OCI-LY1 (cell line): ENCODE measurements at regions not wholly inside any gene's neighbourhood (a gene's known extent, or its start where the extent isn't known, plus 50 kb on each side); places are given as distances from the start of the nearest gene placed in this dataset.

Experiments
- EZH2 ChIP-seq: fragments of 200-600 bp; sonication (generic), shearing (Covaris generic); IDR thresholded peaks from 2 replicates; pipeline ENCODE4 v1.8.0; 2017; ENCODE audit warnings: borderline replicate concordance, mixed run types, mild to moderate bottlenecking, antibody characterized with exemption, low read length, moderate library complexity, mixed read lengths
- TF ChIP-seq, protein P1 (sequence below): fragments of 200-600 bp; sonication (generic), shearing (Covaris generic); IDR thresholded peaks from 2 replicates; pipeline ENCODE4 v1.5.1; 2017; ENCODE audit warnings: mild to moderate bottlenecking, antibody characterized with exemption, low read length, moderate library complexity, mixed read lengths

DNA sequence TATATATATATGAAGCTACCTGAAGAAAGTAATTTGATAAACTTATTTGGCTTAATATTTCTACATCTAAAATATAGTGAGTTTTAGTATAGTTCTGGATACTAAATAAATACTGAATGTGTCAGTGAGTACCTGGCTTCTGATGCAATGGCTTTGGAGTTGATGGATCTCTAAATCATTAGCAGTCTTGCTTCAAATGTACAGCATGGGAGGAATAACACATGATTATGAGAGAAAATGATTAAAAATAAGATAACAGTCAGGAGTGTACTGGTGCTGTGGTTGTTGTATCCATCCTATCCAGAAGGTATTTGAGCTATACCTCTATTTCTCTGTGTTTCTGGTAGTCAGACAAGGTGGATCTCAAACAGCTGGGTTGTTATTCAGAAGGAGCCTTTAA lies 641.3 kb downstream of the TRAM1L1 start:
- no peak for TF ChIP-seq EZH2
- TF ChIP-seq, protein P1, sequence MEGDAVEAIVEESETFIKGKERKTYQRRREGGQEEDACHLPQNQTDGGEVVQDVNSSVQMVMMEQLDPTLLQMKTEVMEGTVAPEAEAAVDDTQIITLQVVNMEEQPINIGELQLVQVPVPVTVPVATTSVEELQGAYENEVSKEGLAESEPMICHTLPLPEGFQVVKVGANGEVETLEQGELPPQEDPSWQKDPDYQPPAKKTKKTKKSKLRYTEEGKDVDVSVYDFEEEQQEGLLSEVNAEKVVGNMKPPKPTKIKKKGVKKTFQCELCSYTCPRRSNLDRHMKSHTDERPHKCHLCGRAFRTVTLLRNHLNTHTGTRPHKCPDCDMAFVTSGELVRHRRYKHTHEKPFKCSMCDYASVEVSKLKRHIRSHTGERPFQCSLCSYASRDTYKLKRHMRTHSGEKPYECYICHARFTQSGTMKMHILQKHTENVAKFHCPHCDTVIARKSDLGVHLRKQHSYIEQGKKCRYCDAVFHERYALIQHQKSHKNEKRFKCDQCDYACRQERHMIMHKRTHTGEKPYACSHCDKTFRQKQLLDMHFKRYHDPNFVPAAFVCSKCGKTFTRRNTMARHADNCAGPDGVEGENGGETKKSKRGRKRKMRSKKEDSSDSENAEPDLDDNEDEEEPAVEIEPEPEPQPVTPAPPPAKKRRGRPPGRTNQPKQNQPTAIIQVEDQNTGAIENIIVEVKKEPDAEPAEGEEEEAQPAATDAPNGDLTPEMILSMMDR = no peak
